GM23338 (cell line): ENCODE measurements at regions not wholly inside any gene's neighbourhood (a gene's known extent, or its start where the extent isn't known, plus 50 kb on each side); places are given as distances from the start of the nearest gene placed in this dataset.

Source experiments
- CREB1 ChIP-seq: fragments of 250-450 bp; sonication (Bioruptor Pico); IDR thresholded peaks from 2 replicates; pipeline ENCODE4 v1.5.0; 2020; ENCODE audit warnings: low read depth, mild to moderate bottlenecking, moderate library complexity
- EZH2 ChIP-seq: fragments of 200-600 bp; sonication (generic); IDR thresholded peaks from one replicate; pipeline ENCODE4 v1.8.0; 2017; ENCODE audit warnings: antibody characterized with exemption, mild to moderate bottlenecking, low read depth; ENCODE audit not compliant: unreplicated experiment
- POLR2AphosphoS5 ChIP-seq: IDR thresholded peaks from 2 replicates; pipeline ENCODE4 v1.6.1; 2016; ENCODE audit warnings: antibody characterized with exemption, low read depth
- REST ChIP-seq: IDR thresholded peaks from one replicate; pipeline ENCODE4 v1.6.1; 2018; ENCODE audit warnings: antibody characterized with exemption; ENCODE audit not compliant: unreplicated experiment
- TF ChIP-seq, protein P1 (sequence below), 2 experiments: fragments of 200-600 bp in 1 of 2; sonication (generic) in 1 of 2; conservative IDR thresholded peaks; 2 replicates each; pipeline versions ENCODE4 v1.5.1 to v1.6.1; 2016 to 2017; ENCODE audit warnings: antibody characterized with exemption in 2 of 2, low read depth in 2 of 2, mild to moderate bottlenecking in 2 of 2, moderate library complexity in 1 of 2
- TF ChIP-seq, protein P2 (sequence below): IDR thresholded peaks from 2 replicates; pipeline ENCODE4 v1.6.1; 2016; ENCODE audit warnings: antibody characterized with exemption

GRCh38 chr11:26801601-26802000, 79.7 kb upstream of the SLC5A12 start:
- TF ChIP-seq, protein P1, sequence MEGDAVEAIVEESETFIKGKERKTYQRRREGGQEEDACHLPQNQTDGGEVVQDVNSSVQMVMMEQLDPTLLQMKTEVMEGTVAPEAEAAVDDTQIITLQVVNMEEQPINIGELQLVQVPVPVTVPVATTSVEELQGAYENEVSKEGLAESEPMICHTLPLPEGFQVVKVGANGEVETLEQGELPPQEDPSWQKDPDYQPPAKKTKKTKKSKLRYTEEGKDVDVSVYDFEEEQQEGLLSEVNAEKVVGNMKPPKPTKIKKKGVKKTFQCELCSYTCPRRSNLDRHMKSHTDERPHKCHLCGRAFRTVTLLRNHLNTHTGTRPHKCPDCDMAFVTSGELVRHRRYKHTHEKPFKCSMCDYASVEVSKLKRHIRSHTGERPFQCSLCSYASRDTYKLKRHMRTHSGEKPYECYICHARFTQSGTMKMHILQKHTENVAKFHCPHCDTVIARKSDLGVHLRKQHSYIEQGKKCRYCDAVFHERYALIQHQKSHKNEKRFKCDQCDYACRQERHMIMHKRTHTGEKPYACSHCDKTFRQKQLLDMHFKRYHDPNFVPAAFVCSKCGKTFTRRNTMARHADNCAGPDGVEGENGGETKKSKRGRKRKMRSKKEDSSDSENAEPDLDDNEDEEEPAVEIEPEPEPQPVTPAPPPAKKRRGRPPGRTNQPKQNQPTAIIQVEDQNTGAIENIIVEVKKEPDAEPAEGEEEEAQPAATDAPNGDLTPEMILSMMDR (conservative IDR thresholded peaks at IDR 0.05; ENCODE audit: low read depth in 2 of 2), result no peak
- no peak for TF ChIP-seq CREB1
- TF ChIP-seq EZH2, result no peak
- no peak for TF ChIP-seq POLR2AphosphoS5
- no peak for TF ChIP-seq REST
- TF ChIP-seq, protein P2, sequence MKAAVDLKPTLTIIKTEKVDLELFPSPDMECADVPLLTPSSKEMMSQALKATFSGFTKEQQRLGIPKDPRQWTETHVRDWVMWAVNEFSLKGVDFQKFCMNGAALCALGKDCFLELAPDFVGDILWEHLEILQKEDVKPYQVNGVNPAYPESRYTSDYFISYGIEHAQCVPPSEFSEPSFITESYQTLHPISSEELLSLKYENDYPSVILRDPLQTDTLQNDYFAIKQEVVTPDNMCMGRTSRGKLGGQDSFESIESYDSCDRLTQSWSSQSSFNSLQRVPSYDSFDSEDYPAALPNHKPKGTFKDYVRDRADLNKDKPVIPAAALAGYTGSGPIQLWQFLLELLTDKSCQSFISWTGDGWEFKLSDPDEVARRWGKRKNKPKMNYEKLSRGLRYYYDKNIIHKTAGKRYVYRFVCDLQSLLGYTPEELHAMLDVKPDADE, result no peak
